GM19452 (cell line): ENCODE measurements at regions not wholly inside any gene's neighbourhood (a gene's known extent, or its start where the extent isn't known, plus 50 kb on each side); places are given as distances from the start of the nearest gene placed in this dataset.
A peak's percentile ranks its signal among the peaks of the same experiment; 100 is the strongest.
"Not testable (repeated sequence)": the region's sequence is repeated elsewhere in the genome, so short reads cannot be mapped to it uniquely, and the experiment has no call there.

Experiments
- ATAC-seq: cut with Tn5 transposase; IDR thresholded peaks from one replicate; pipeline ENCODE4 v1.9.1; 2021; ENCODE audit not compliant: unreplicated experiment

DNA sequence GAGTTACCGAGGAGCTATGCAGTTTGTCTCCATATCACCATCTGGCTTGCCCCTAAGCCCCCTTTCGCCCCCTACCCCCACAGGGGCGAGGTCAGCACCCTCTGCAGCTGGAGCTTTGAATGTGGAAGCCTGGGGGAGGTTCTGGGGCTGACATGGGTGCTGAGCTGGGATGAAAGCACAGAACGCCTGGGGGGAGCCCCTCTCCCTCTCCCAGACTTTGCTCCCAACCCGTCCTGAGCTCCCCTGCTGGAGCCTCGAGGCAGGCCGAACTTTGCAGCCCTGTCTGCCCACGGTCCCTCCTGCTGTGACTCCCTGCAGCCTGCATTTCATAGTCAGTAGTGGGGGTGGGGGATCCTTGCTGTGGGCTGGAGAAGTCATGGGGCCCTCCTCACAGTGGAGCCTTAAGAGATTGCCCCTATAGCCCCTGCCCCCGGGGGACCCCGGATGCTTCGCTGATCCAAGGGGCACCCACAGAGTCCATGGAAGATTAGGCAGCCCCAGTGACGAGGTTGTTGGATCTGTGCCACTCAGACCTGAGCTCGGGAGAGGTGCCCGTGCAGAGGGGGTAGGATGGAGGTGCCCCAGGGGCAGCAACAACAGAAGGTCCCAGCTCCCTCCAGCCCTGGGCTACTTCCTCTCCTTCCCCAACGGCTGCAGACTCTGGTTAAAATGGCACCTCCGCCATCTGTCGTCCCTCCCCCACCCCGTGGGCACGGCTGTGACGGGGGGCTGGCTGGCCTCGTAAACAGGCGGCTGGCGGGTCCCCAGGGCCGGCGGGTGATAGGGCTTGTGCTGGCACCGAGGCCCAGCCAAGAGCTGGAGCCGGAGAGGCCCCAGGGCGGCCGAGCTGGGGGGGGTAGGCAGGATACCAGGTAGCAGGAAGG is 162.0 kb downstream of the C9orf50 start:
- no peak for ATAC-seq

DNA sequence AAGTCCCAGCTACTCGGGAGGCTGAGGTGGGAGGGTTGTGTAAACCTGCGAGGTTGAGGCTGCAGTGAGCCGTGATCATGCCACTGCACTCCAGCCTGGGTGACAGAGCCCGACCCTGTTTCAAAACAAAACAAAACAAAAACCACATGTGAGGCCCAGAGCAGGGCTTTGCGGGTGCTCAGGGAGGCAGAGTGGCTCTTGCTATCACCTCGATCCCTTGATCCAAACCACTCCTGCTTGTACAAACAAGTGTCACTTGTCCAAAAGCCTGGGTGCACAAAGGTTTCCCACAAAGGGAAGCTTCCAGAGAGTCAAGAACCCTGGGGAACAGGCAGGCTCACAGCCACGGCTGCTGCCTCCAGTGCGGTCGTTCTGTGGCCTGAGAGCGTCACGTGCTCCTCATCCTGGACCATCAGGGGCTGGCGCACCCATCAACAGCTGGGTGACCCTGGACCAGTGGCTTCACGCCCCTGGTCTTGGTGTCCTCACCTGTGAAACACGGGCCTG is 162.7 kb downstream of the C9orf50 start:
- ATAC-seq: peak; percentile 46

DNA sequence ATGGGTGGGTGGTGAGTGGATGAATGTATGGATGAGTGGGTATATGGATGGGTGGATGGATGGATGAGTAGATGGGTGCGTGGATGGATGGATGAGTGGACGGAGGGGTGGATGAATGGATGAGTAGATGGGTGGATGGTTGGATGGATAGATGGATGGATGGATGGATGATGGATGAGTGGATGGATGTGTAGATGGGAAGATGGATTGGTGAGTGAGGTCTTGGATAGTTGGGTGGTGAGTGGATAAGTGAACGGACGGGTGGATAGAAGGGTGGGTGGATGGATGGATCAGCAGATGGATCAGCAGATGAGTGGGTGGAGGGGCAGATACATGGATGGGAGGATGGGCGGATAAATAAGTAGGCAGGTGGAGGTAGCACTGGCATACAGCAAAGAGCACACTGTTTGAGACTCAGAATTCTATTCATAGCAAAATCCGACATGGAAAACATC is 163.5 kb downstream of the C9orf50 start:
- ATAC-seq: no peak

DNA sequence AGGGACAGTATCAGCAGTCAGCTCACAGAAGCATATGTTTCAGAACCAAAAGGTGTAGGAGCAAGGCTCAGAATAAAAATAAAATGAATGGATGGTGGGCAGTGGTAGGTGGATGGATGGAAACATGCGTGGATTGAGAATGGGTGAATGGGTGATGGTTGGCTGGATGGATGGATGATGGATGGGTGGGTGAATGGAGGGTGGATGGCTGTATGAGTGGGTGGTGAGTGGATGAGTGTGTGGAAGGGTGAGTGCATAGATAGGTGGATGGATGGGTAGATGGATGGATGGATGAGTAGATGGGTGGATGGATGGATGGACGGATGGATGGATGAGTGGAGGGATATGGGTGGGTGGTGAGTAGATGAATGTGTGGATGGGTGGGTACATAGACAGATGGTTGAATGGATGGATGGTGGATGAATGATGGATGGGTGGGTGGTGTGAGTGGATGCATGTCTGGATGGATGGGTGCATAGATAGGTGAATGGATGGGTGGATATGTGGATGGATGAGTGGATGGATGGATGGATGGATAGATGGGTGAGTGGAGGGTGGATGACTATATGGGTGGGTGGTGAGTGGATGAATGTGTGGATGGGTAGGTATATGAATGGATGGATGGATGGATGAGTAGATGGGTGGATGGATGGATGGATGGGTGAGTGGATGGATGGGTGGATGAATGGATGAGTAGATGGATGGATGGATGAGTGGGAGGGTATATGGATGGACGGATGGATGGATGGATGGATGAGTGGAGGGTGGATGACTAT is 164.2 kb downstream of the C9orf50 start:
- ATAC-seq: no peak

DNA sequence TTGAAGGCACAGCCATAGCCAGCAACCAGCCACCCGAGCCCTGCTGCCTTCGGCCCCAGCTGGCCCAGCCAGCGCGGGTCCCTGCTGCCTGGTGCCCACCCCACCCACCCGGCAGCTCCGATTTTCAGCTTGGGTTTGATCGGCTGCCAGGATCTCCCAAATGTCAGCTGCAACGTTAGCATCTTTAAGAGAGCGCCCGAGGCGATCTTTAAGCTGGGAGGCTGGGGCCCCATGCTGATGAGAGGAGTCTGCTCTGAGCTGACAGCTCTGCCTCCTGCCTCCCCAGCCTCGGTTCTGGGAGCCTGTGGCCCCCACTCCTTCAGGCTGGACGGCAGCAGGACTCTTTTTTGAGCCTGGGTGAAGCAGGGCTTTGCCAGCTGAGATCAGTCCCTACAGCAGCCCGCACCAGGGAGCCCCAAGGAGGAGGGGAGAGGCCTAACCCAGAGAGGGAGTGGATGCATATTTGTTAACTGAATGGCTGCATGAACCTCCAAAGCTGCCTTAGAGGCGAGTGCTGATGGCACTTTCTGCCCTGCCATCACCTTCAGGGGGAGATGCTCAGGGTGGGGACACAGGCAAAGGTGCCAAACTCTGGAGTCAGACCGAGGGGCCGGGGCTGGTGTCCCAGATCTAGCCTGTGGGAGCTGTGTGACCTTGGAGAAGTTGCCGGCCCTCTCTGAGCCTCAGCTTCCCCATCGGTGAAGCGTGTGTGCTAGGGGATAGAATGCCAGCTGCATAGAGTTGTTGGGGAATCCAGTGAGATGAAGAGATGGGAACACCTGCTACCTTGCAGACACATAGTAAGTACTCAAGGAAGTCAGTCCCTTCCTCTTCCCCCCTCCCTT is 165.5 kb downstream of the C9orf50 start:
- no peak for ATAC-seq

DNA sequence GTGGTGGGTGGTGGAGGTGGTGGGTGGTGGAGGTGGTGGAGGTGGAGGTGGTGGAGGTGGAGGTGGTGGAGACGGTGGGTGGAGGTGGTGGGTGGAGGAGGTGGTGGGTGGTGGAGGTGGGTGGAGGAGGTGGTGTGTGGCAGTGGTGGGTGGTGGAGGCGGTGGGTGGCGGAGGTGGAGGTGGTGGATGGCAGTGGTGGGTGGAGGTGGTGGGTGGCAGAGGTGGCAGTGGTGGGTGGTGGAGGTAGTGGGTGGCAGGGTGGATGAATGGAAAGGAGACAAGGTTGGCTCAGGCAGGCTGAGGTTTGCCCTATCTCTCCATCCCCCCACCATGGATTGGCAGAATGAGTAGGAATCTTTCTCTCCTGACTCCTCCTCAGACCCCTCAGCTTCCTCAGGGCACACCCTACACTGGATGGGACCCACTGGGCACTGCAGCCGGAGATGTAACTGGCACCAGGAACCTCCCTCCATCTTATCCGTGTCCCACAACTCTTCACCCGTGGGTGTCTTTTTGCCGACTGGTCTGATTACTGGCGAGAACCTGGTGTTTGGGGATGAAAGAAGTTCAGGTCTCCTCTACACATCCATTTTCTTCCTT is 166.3 kb downstream of the C9orf50 start:
- no peak for ATAC-seq

DNA sequence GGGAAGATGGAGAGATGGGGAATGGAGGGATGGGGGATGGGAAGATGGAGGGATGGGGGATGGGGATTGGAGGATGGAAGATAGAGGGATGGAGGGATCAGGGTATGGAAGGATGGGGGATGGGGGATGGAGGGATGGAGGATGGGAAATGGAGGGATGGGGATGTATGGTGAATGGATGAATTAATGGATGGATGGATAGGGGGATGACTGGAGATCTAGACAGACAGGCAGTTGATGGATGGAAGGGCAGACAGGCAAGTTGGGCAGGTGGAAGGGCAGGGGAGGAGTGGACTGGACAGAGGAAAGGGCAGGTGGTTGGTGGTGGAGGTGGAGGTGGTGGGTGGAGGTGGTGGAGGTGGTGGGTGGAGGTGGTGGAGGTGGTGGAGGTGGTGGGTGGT is 167.2 kb downstream of the C9orf50 start:
- ATAC-seq: no peak

DNA sequence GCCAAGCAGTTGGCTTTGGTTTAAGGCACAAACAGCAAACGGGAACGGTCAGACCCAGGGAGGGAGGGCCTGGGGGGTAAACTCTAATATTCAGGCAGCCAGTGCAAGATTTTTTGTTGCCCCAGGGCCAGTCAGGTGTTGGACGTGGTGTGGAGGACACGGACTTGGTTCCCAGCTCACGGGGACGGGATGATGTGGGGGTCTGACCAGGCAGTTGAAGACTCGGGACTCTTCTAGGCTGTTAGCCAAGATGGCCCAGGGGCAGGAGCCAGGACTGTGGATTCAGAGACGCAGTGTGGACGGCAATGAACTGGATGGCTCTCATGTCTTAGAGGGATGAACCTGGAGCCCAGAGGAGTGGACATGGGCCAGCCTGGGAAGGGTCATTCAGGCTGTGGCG is 169.2 kb downstream of the C9orf50 start:
- ATAC-seq: no peak

DNA sequence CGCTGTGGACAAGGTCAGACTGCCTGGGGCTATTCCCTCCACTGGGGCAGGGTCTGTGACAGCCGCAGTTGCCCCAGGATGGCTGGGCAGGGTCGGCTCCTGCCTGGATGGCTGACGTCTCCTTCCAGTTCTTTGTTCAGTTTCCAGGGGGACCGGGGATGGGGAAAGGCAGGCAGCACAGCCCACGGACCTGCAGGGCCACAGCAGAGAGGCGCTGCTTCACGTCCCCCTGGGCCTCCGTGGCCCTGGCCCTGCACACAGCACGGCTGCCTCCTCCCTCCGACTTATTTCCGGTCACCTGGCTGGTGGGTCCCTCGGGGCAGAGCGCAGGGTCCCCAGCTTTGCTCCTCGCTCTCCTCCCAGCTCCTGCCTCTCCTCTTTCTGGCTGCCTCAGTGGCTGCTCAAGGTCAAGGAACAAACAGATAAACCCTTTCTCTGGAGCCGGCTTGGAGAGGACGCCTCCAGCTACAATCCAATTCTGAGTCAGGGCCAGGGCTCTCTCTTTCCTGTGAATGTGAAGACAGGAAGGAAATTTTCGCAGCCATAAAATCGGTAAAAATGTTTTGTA is 169.7 kb downstream of the C9orf50 start:
- no peak for ATAC-seq

DNA sequence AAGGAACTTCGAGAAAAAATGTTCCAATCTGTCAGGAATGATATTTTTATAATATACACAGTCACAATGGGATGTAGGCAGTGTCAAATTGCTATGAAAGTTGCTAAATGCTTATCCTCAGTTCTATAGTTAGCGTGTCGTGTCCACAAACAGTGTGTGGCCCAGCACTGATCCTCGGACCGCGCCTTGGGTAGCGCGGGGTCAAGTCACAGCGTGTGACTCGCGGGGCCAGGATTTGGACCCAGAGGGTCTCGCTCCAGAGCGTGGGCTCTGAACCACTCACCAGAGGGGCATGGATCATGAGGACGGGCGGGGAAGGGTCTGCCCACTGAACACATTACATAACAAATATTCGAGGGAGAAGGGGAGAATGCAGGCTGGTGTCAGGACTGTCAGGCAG is 171.8 kb downstream of the C9orf50 start:
- no peak for ATAC-seq

DNA sequence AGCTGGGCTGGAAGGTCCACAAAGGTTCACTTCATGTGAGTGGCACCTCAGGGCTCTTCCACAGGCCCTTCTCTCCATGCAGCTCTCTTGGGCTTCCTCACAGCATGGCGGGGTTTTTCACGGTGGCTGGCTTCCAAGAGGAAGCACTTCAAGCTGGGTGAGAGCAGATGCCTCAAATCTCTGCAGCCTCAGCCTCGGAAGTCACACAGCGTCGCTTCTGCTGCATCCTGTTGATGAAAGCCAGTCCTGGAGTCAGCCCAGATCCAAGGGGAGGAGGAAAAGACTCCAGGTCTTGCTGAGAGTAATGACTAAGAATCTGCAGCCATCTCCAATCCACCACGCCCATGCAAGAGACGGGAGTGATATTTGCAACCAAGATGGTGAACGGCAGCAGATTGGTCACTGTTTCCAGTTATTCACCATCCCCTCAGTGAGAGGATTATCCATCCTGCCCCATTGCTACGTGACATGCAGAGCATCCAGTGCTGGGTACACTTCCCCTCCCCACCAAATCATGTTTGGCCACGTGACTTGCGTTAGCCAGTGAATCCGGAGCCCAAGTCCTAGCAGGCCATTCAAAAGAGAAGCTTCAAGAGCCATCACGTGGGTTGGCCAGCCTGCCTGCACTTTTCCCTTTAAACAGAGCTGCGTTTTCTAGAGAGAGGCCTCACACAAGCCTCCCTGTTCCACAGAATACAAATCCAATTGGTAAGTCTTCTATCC is 173.9 kb downstream of the C9orf50 start:
- no peak for ATAC-seq

DNA sequence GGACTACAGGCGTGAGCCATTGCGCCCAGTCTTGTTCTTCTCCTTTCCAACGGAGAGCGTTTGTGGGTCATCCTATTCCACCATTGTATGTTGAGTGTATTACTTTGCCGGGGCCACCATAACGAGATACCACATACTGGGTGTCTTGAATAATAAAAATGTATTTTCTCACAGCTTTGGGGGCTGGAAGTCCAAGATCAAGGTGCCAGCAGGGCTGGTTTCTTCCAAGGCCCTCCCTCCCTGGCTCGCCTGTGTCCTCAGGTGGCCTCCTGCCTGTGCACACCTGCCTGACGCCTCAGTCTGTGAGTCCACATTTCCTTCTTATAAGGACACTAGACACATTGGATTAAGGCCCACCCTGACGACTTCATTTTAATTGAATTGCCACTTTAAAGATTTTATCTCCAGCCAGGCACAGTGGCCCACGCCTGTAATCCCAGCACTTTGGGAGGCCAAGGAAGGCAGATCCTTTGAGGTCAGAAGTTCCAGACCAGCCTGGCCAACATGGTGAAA is 175.1 kb downstream of the C9orf50 start:
- ATAC-seq: no peak

DNA sequence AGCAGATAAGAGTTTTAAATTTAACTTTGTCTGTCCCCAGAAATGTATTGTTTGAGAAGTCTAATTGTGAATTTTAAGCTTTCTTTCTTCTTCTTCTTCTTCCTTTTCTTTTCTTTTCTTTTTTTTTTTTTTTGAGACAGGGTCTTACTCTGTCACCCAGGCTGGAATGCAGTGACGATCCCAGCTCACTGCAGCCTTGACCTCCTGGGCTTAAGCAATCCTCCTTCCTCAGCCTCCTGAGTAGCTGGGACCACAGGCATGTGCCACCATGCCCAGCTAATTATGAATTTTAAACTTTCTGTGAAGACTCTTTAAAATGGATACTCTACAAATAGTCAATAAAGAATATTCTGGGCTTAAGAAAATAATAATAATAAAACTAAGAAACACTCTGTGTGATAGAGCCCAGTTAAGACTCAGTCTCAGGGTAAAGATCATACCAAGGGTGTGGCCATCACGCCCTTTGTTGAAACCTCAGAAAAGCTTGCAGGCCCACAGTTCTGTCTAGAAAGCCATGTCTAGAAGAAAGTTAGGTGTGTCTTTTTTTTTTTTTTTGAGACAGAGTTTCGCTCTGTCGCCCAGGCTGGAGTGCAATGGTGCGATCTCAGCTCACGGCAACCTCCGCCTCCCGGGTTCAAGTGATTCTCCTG is 177.3 kb downstream of the C9orf50 start:
- ATAC-seq: not testable (repeated sequence)

DNA sequence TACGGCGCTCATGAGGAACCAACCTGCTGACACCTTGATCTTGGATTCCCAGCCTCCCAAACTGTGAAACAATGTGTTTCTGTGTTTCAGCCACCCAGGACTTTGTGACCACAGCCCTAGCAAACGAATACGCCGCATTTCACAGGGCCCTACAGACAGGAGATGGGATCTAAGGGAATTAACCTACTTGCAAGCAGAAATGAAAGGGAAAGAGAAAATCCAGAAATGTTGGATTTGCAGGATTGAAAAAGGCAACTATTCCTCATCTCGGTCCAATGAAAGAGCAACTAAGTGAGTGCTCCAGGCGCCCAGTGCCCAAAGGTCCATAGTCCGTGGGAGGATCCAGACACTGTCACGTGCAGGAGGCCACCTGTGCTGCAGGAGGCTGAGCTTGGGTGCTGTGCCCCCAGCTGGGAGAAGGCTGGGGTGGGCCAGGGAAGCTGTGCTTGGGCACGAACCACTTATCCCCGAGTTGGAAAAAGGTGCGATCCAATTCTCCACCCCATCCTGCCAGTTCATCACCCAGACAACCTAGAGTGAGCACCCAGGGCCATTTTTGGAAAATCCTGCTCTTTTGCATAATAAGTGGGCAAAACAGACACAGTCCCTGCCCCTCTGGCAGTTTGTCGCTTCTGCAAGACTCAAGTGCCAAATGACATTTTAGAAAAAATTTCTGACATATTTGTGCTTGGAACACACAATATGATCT is 177.9 kb downstream of the C9orf50 start:
- ATAC-seq: no peak

DNA sequence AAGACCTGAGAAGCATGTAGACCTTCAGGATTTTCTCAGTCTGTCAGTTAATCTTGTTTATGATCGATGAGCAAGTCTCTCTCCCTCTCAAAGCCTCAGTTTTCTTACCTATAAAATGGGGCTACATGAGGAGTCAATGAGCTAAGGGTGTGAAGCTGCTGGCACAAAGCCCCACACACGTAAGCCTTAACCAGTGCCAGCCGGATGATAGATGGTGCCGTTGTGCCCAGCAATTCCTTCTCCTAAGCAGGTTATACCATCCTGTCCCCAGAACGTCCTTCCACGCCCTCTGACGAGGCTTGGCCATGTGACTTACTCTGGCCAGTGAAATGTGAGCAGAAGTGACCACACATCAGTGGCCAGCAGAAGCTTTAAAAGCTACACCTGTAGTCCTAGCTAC is 179.0 kb downstream of the C9orf50 start:
- ATAC-seq: no peak

DNA sequence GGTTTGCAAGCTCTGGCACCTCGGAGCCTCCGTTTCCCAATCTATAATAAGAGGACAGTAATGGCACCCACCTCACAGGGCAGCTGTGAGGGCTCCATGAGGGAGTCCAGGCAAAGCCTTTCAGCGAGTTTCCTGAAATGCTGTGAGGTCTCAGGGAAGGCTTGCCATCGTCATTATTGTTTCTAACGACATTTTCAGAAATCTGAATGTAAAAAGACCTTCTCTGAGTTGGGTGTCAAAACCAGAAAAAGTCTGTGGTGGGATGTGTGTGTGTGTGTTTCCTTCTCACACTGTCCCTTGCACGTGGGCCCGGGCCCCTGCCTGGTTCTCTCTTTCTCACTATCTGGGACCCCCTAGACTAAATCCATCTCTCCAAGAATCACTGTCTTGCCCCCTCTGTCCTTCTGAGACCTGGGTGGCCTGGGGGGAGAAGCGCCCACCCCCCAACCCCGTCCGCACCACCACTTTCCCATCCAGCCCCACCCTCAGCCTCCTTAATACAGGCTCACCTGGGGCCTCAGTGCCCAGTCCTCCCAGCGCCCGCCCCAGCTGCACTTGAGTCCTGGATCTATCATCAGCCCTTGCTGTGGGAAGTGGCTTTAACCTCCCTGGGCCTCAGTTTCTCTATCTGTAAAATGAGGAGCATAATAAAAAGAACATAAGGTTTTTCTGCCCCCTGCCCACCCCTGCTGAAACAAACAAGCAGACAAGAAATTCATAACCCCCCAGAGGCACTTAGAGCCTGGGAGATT is 180.3 kb downstream of the C9orf50 start:
- no peak for ATAC-seq

DNA sequence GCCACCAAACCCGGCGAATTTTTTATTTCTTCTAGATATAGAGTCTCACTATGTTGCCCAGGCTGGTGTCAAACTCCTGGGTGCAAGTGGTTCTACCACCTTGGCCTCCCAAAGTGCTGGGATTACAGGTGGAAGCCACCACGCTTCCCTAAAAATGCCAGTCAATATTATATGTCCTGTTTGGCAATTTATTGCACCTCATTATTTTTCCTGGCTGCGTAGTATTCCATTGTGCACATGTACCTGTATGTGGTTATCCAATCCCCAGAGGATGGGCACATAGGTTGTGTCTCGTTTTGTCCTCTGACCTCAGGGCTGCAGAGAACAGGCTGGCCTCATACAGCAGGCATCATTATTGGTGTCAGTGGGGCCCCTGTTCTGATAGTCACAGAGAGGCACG is 181.7 kb downstream of the C9orf50 start:
- ATAC-seq: no peak
